HFF-Myc (cell line): ENCODE measurements at regions not wholly inside any gene's neighbourhood (a gene's known extent, or its start where the extent isn't known, plus 50 kb on each side); places are given as distances from the start of the nearest gene placed in this dataset.
A peak's percentile ranks its signal among the peaks of the same experiment; 100 is the strongest.

Experiments
- DNase-seq: peaks from one replicate; pipeline ENCODE4 v3.0.0-alpha.2; 2011; ENCODE audit warnings: low read depth; ENCODE audit errors: extremely low read depth
- H3K4me3 ChIP-seq: replicated peaks from 2 replicates; pipeline ENCODE4 v1.5.1; 2011; ENCODE audit warnings: low read depth, mild to moderate bottlenecking, control low read depth, low read length
- CTCF ChIP-seq: IDR thresholded peaks from 2 replicates; pipeline ENCODE4 v1.5.1; 2012; ENCODE audit warnings: mild to moderate bottlenecking, low read depth, low read length, control low read depth; ENCODE audit errors: missing control alignments

GRCh38 chr3:146814601-146815315 lies 209.6 kb upstream of the PLSCR5 start:
- DNase-seq: no peak
- H3K4me3 ChIP-seq: no peak overlapping the region
- TF ChIP-seq CTCF: no peak

- no peak overlapping the region for H3K4me3 ChIP-seq
- no peak for DNase-seq
- no peak for TF ChIP-seq CTCF
These were observed 208.3 kb upstream of the PLSCR5 start for GRCh38 chr3:146813496-146813895.

GRCh38 chr3:146803745-146804144 lies 198.6 kb upstream of the PLSCR5 start:
- peak; percentile 84 for DNase-seq
- H3K4me3 ChIP-seq: no peak overlapping the region
- TF ChIP-seq CTCF: no peak

- H3K4me3 ChIP-seq: no peak overlapping the region
- no peak for DNase-seq
- no peak for TF ChIP-seq CTCF
These were observed 196.3 kb upstream of the PLSCR5 start for GRCh38 chr3:146801492-146801891.

- DNase-seq: no peak
- H3K4me3 ChIP-seq: no peak overlapping the region
- TF ChIP-seq CTCF: no peak
These were observed 195.3 kb upstream of the PLSCR5 start for GRCh38 chr3:146800484-146800883.

GRCh38 chr3:146796078-146796477 lies 190.9 kb upstream of the PLSCR5 start:
- no peak for TF ChIP-seq CTCF
- H3K4me3 ChIP-seq: no peak overlapping the region
- DNase-seq: no peak

GRCh38 chr3:146783446-146783845 lies 178.3 kb upstream of the PLSCR5 start:
- TF ChIP-seq CTCF: no peak
- no peak for DNase-seq
- no peak overlapping the region for H3K4me3 ChIP-seq
